Upper lobe of right lung (tissue), 1 donor: ENCODE measurements at regions not wholly inside any gene's neighbourhood (a gene's known extent, or its start where the extent isn't known, plus 50 kb on each side); places are given as distances from the start of the nearest gene placed in this dataset.
A peak's percentile ranks its signal among the peaks of the same experiment; 100 is the strongest.

Experiments used
- ATAC-seq: fragments of 200-7000 bp; cut with Tn5 transposase; one replicate; pipeline ENCODE4 v1.9.1; 2020; ENCODE audit warnings: mild to moderate bottlenecking, moderate library complexity
- DNase-seq: peaks from one replicate; pipeline ENCODE4 v3.0.0-alpha.2; 2020
- H3K27ac ChIP-seq: fragments of 200-600 bp; one replicate; pipeline ENCODE4 v1.8.0; 2022
- H3K27me3 ChIP-seq: fragments of 200-600 bp; one replicate; pipeline ENCODE4 v1.8.0; 2022; ENCODE audit warnings: mild to moderate bottlenecking
- H3K36me3 ChIP-seq: fragments of 200-600 bp; one replicate; pipeline ENCODE4 v1.8.0; 2022
- H3K4me1 ChIP-seq: fragments of 200-600 bp; one replicate; pipeline ENCODE4 v1.8.0; 2022
- H3K4me3 ChIP-seq: fragments of 200-600 bp; one replicate; pipeline ENCODE4 v1.8.0; 2022; ENCODE audit warnings: mild to moderate bottlenecking
- H3K9me3 ChIP-seq: fragments of 200-600 bp; one replicate; pipeline ENCODE4 v1.8.0; 2022
- CTCF ChIP-seq: fragments of 200-600 bp; IDR thresholded peaks from one replicate; pipeline ENCODE4 v1.8.0; 2022; ENCODE audit warnings: antibody characterized with exemption
- intact Hi-C: fragments of 100-400 bp; cut with DNase I; formaldehyde crosslinking; loops from one replicate; pipeline ENCODE4 v1.11.0; 2022
- donor health status: DM: no; HTN: yes; CAD: no; lungs with severe emphysema.

GRCh38 chr3:86793786-86794185 is 197.2 kb downstream of the VGLL3 start:
- no peak for TF ChIP-seq CTCF
- ATAC-seq = peak; percentile 81
- Histone ChIP-seq H3K36me3 (no peaks in the 10 kb centered on the region), H3K27ac (peak overlapping the region; percentile 59), H3K9me3 (no peaks in the 10 kb centered on the region), H3K27me3 (no peaks in the 10 kb centered on the region), H3K4me3 (no peak overlapping the region), H3K4me1 (no peaks in the 10 kb centered on the region)
- no peak for DNase-seq
- intact Hi-C loops = no loop called here

GRCh38 chr3:86792316-86792715 is 198.6 kb downstream of the VGLL3 start:
- DNase-seq (no peak), ATAC-seq (no peak)
- no peak overlapping the region for H3K27ac ChIP-seq
- H3K27me3 ChIP-seq = no peaks in the 10 kb centered on the region
- TF ChIP-seq CTCF = no peak
- no peaks in the 10 kb centered on the region for H3K4me1 ChIP-seq
- H3K4me3 ChIP-seq = no peak overlapping the region
- intact Hi-C loops = no loop called here
- H3K36me3 ChIP-seq = no peaks in the 10 kb centered on the region
- H3K9me3 ChIP-seq = no peaks in the 10 kb centered on the region

GRCh38 chr3:86790884-86791549 is 199.9 kb downstream of the VGLL3 start:
- Histone ChIP-seq H3K36me3 (no peaks in the 10 kb centered on the region), H3K9me3 (no peaks in the 10 kb centered on the region), H3K27ac (no peak overlapping the region), H3K4me3 (no peak overlapping the region), H3K27me3 (no peaks in the 10 kb centered on the region), H3K4me1 (no peaks in the 10 kb centered on the region)
- DNase-seq = no peak
- TF ChIP-seq CTCF = no peak
- ATAC-seq = no peak
- intact Hi-C loops = no loop called here

GRCh38 chr3:86788371-86788770 is 202.6 kb downstream of the VGLL3 start:
- TF ChIP-seq CTCF = no peak
- intact Hi-C loops = no loop called here
- no peaks in the 10 kb centered on the region for H3K36me3 ChIP-seq
- ATAC-seq = no peak
- H3K4me3 ChIP-seq = no peak overlapping the region
- no peak for DNase-seq
- no peaks in the 10 kb centered on the region for H3K9me3 ChIP-seq
- H3K27ac ChIP-seq = no peak overlapping the region
- H3K4me1 ChIP-seq = no peaks in the 10 kb centered on the region
- H3K27me3 ChIP-seq = no peaks in the 10 kb centered on the region

GRCh38 chr3:86787091-86787490 is 203.9 kb downstream of the VGLL3 start:
- ATAC-seq (no peak), DNase-seq (no peak)
- Histone ChIP-seq H3K27me3 (no peaks in the 10 kb centered on the region), H3K36me3 (no peaks in the 10 kb centered on the region), H3K4me1 (no peaks in the 10 kb centered on the region), H3K4me3 (no peak overlapping the region), H3K9me3 (no peaks in the 10 kb centered on the region), H3K27ac (no peak overlapping the region)
- intact Hi-C loops = no loop called here
- TF ChIP-seq CTCF = no peak

GRCh38 chr3:86785386-86785785 is 205.6 kb downstream of the VGLL3 start:
- no peaks in the 10 kb centered on the region for H3K9me3 ChIP-seq
- no peak for DNase-seq
- TF ChIP-seq CTCF = peak; percentile 36
- H3K4me1 ChIP-seq = no peaks in the 10 kb centered on the region
- intact Hi-C loops = no loop called here
- no peak for ATAC-seq
- H3K4me3 ChIP-seq = no peak overlapping the region
- no peaks in the 10 kb centered on the region for H3K36me3 ChIP-seq
- H3K27ac ChIP-seq = no peak overlapping the region
- no peaks in the 10 kb centered on the region for H3K27me3 ChIP-seq
